B cell (primary cell): ENCODE measurements at regions not wholly inside any gene's neighbourhood (a gene's known extent, or its start where the extent isn't known, plus 50 kb on each side); places are given as distances from the start of the nearest gene placed in this dataset.

Experiments
- ATAC-seq: fragments of 200-7000 bp; cut with Tn5 transposase; one replicate; pipeline ENCODE4 v1.10.0; 2021; ENCODE audit warnings: low read depth, mild to moderate bottlenecking, moderate number of reproducible peaks, moderate library complexity
- CTCF ChIA-PET: fragments of 350-600 bp; sonication (Branson Sonifier 250); formaldehyde crosslinking; loops from one replicate; lab custom pipeline; 2021; ENCODE audit warnings: antibody characterized with exemption, inconsistent platforms; lab: Charles Lee
- POLR2A ChIA-PET: fragments of 350-600 bp; sonication (Branson Sonifier 250); formaldehyde crosslinking; loops from one replicate; lab custom pipeline; 2021; ENCODE audit warnings: antibody characterized with exemption; lab: Charles Lee
- DNase-seq: peaks from one replicate; pipeline ENCODE4 v3.0.0; 2013
- H2AFZ ChIP-seq: 2 replicates; pipeline ENCODE4 v1.6.1; 2012; ENCODE audit warnings: mild to moderate bottlenecking, low read depth, low read length; ENCODE audit not compliant: insufficient read depth, poor library complexity, severe bottlenecking
- H3K27ac ChIP-seq, 2 donors: 1 replicate in 1 of 2; 2 replicates in 1 of 2; pipeline ENCODE4 v1.5.1; 2012 to 2013; ENCODE audit warnings: low read length in 2 of 2, mild to moderate bottlenecking in 2 of 2, moderate library complexity in 1 of 2
- H3K27me3 ChIP-seq, 4 experiments: fragments of 200-600 bp in 1 of 4; sonication (generic) in 1 of 4; replicated peaks in 1 of 4; 1 replicate in 2 of 4; 2 replicates in 2 of 4; pipeline versions ENCODE4 v1.6.1 to v1.7.0; 2013 to 2016; ENCODE audit warnings: low read length in 3 of 4, mild to moderate bottlenecking in 2 of 4, mixed read lengths in 1 of 4, moderate library complexity in 1 of 4; ENCODE audit not compliant: insufficient read depth in 4 of 4, control insufficient read depth in 3 of 4; ENCODE audit errors: control extremely low read depth in 1 of 4
- H3K36me3 ChIP-seq, 2 experiments: replicated peaks in 1 of 2; 1 replicate in 1 of 2; 2 replicates in 1 of 2; pipeline versions ENCODE4 v1.6.1 to v1.7.1; 2013; ENCODE audit warnings: low read length in 1 of 2; ENCODE audit not compliant: insufficient read depth in 2 of 2, control insufficient read depth in 1 of 2; ENCODE audit errors: control extremely low read depth in 1 of 2, extremely low read depth in 1 of 2
- H3K4me1 ChIP-seq, 2 donors: fragments of 200-600 bp in 1 of 2; sonication (generic) in 1 of 2; 1 replicate in 1 of 2; 2 replicates in 1 of 2; pipeline versions ENCODE4 v1.5.1 to v1.6.1; 2013 to 2017; ENCODE audit warnings: low read length in 2 of 2; ENCODE audit not compliant: control insufficient read depth in 2 of 2, insufficient read depth in 2 of 2
- H3K4me2 ChIP-seq: replicated peaks from 2 replicates; pipeline ENCODE3; 2012; ENCODE audit warnings: mild to moderate bottlenecking, low read depth, low read length; ENCODE audit not compliant: poor library complexity, severe bottlenecking
- H3K4me3 ChIP-seq, 5 experiments: fragments of 200-600 bp in 1 of 5; sonication (generic) in 1 of 5; 1 replicate in 3 of 5; 2 replicates in 2 of 5; pipeline versions ENCODE4 v1.5.1 to v1.7.0; 2011 to 2016; ENCODE audit warnings: low read length in 4 of 5, mild to moderate bottlenecking in 4 of 5, low read depth in 2 of 5, control low read depth in 1 of 5, moderate library complexity in 1 of 5; ENCODE audit not compliant: insufficient read depth in 1 of 5; ENCODE audit errors: control extremely low read depth in 1 of 5, extremely low read depth in 1 of 5
- H3K79me2 ChIP-seq: fragments of 200-600 bp; sonication (generic); one replicate; pipeline ENCODE4 v1.6.0; 2016; ENCODE audit warnings: low read length; ENCODE audit not compliant: control insufficient read depth, insufficient read depth
- H3K9ac ChIP-seq: fragments of 200-600 bp; sonication (generic); 2 replicates; pipeline ENCODE4 v1.6.1; 2017; ENCODE audit warnings: mild to moderate bottlenecking, low read length, moderate library complexity
- H3K9me3 ChIP-seq, 3 donors: one replicate each; pipeline versions ENCODE4 v1.6.1 to v1.7.1; 2013; ENCODE audit warnings: low read length in 2 of 3; ENCODE audit not compliant: control insufficient read depth in 2 of 3, insufficient read depth in 1 of 3; ENCODE audit errors: control extremely low read depth in 1 of 3
- H4K20me1 ChIP-seq: 2 replicates; pipeline ENCODE4 v1.6.0; 2012; ENCODE audit warnings: mild to moderate bottlenecking, low read length; ENCODE audit not compliant: insufficient read depth, control insufficient read depth, poor library complexity, severe bottlenecking
- H3K27ac Mint-ChIP-seq: one replicate; pipeline ENCODE4 v1.8.0; 2021; ENCODE audit warnings: mixed read lengths
- H3K27me3 Mint-ChIP-seq: one replicate; pipeline ENCODE4 v1.8.0; 2021; ENCODE audit warnings: mixed read lengths
- H3K4me1 Mint-ChIP-seq: one replicate; pipeline ENCODE4 v1.8.0; 2021; ENCODE audit warnings: mixed read lengths
- H3K4me3 Mint-ChIP-seq: one replicate; pipeline ENCODE4 v1.8.0; 2021; ENCODE audit warnings: mixed read lengths
- H3K9me3 Mint-ChIP-seq: one replicate; pipeline ENCODE4 v1.8.0; 2022; ENCODE audit warnings: mixed read lengths; ENCODE audit not compliant: insufficient read depth
- CTCF ChIP-seq: fragments of 200-600 bp; IDR thresholded peaks from one replicate; pipeline ENCODE4 v1.8.0; 2022; ENCODE audit warnings: antibody characterized with exemption, mild to moderate bottlenecking
- EZH2 ChIP-seq: IDR thresholded peaks from 2 replicates; pipeline ENCODE4 v1.6.1; 2012; ENCODE audit warnings: borderline replicate concordance, low read depth, mild to moderate bottlenecking, moderate library complexity, low read length; ENCODE audit not compliant: insufficient read depth, poor library complexity, severe bottlenecking
- WGBS: methylation state at CpG from one replicate; pipeline ENCODE4 v1.1.5; 2013; ENCODE audit warnings: missing lambda C conversion rate; ENCODE audit not compliant: insufficient coverage; 5-methylcytosine and 5-hydroxymethylcytosine counted together
- intact Hi-C: fragments of 100-400 bp; cut with micrococcal nuclease; formaldehyde crosslinking; loops from one replicate; pipeline ENCODE4 v1.10.0; 2022

GRCh38 chr7:12470930-12471329 lies 67.3 kb upstream of the VWDE start:
- H3K9me3 ChIP-seq: no peaks in the 10 kb centered on the region
- ChIA-PET POLR2A (no interaction called here), CTCF (no interaction called here)
- H4K20me1 ChIP-seq: no peaks in the 10 kb centered on the region
- Mint-ChIP-seq H3K27ac (no peak overlapping the region), H3K9me3 (no peaks in the 10 kb centered on the region), H3K4me3 (no peak overlapping the region), H3K27me3 (no peaks in the 10 kb centered on the region), H3K4me1 (no peaks in the 10 kb centered on the region)
- no peak for TF ChIP-seq EZH2
- TF ChIP-seq CTCF: no peak
- no peak overlapping the region for H2AFZ ChIP-seq
- no peak overlapping the region for H3K4me2 ChIP-seq
- H3K4me1 ChIP-seq: no peaks in the 10 kb centered on the region
- ATAC-seq (no peak), DNase-seq (no peak)
- no peaks in the 10 kb centered on the region for H3K79me2 ChIP-seq
- intact Hi-C loops: no loop called here
- H3K36me3 ChIP-seq: no peaks in the 10 kb centered on the region
- H3K9ac ChIP-seq: no peak overlapping the region
- H3K4me3 ChIP-seq: no peak overlapping the region
- WGBS: 98% methylated on average over 26 of the region's 29 CpGs
- H3K27me3 ChIP-seq: no peaks in the 10 kb centered on the region
- no peak overlapping the region for H3K27ac ChIP-seq

DNA sequence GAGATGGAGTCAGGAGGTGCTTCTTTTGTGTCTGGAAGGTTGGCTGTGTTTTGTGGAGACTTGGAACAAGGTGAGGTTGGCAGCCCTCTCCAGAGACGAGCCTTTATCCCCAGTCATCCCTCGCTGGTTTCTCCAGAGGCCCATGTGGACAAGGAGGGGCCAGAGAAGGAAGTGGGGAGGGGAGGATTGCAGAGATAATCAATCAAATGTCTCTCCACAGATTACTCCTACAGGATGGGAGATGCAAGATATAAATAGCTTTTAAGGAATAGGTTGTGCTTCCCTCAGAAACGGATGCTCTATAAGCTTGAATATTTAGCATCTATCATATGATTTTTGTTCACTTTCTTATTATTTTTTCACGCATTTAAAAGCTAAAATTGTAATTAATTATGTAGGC lies 70.4 kb upstream of the VWDE start:
- H3K4me3 Mint-ChIP-seq: no peak overlapping the region
- no peak for TF ChIP-seq CTCF
- TF ChIP-seq EZH2: no peak
- no peak overlapping the region for H2AFZ ChIP-seq
- no peaks in the 10 kb centered on the region for H4K20me1 ChIP-seq
- no peak overlapping the region for H3K4me2 ChIP-seq
- no peak for DNase-seq
- H3K27me3 ChIP-seq: no peaks in the 10 kb centered on the region
- no peaks in the 10 kb centered on the region for H3K79me2 ChIP-seq
- no peaks in the 10 kb centered on the region for H3K4me1 ChIP-seq
- intact Hi-C loops: no loop called here
- no peak for ATAC-seq
- H3K27ac Mint-ChIP-seq: no peak overlapping the region
- POLR2A ChIA-PET: no interaction called here
- H3K9me3 ChIP-seq: no peaks in the 10 kb centered on the region
- H3K4me1 Mint-ChIP-seq: no peaks in the 10 kb centered on the region
- no peak overlapping the region for H3K4me3 ChIP-seq
- no peaks in the 10 kb centered on the region for H3K36me3 ChIP-seq
- H3K27ac ChIP-seq: no peak overlapping the region
- H3K9me3 Mint-ChIP-seq: no peaks in the 10 kb centered on the region
- no peak overlapping the region for H3K9ac ChIP-seq
- H3K27me3 Mint-ChIP-seq: no peaks in the 10 kb centered on the region
- no CpG with 5 or more reads among the region's 4 CpGs for WGBS
- CTCF ChIA-PET: no interaction called here
